K562 (cell line): ENCODE measurements at regions not wholly inside any gene's neighbourhood (a gene's known extent, or its start where the extent isn't known, plus 50 kb on each side); places are given as distances from the start of the nearest gene placed in this dataset.

ENCODE experiments used
- CBX1 ChIP-seq: sonication (generic); IDR thresholded peaks from 2 replicates; pipeline ENCODE4 v1.6.1; 2016; ENCODE audit warnings: antibody characterized with exemption, low read depth, mild to moderate bottlenecking
- DPF2 ChIP-seq: fragments of 450-650 bp; IDR thresholded peaks from 2 replicates; pipeline ENCODE4 v1.6.1; 2016
- POLR2A ChIP-seq: fragments of 450-650 bp; conservative IDR thresholded peaks from 2 replicates; pipeline ENCODE4 v1.6.1; 2016
- SMC3 ChIP-seq: conservative IDR thresholded peaks from 2 replicates; pipeline ENCODE4 v1.6.1; 2011; ENCODE audit warnings: low read depth, low read length, improper control_type of control experiment; ENCODE audit not compliant: insufficient read depth
- ZNF561 ChIP-seq: fragments of 450-650 bp; formaldehyde crosslinking; conservative IDR thresholded peaks from 2 replicates; pipeline ENCODE4 v1.4.0; 2020; ENCODE audit warnings: mild to moderate bottlenecking, moderate library complexity
- TF ChIP-seq, protein P1 (sequence below), 3 experiments: IDR thresholded peaks in 2 of 3; conservative IDR thresholded peaks in 1 of 3; 2 replicates each; pipeline ENCODE4 v1.5.1; 2011 to 2012; ENCODE audit warnings: low read length in 3 of 3, mild to moderate bottlenecking in 3 of 3, control low read depth in 2 of 3, improper control_type of control experiment in 1 of 3, inconsistent platforms in 1 of 3, low read depth in 1 of 3, mixed read lengths in 1 of 3, moderate library complexity in 1 of 3; ENCODE audit not compliant: insufficient read depth in 2 of 3
- TF ChIP-seq, protein P2 (sequence below): fragments of 450-650 bp; conservative IDR thresholded peaks from 2 replicates; pipeline ENCODE4 v1.6.1; 2016; ENCODE audit warnings: missing genetic modification characterization, low read depth, mild to moderate bottlenecking, control low read depth, missing compliant biosample characterization

DNA sequence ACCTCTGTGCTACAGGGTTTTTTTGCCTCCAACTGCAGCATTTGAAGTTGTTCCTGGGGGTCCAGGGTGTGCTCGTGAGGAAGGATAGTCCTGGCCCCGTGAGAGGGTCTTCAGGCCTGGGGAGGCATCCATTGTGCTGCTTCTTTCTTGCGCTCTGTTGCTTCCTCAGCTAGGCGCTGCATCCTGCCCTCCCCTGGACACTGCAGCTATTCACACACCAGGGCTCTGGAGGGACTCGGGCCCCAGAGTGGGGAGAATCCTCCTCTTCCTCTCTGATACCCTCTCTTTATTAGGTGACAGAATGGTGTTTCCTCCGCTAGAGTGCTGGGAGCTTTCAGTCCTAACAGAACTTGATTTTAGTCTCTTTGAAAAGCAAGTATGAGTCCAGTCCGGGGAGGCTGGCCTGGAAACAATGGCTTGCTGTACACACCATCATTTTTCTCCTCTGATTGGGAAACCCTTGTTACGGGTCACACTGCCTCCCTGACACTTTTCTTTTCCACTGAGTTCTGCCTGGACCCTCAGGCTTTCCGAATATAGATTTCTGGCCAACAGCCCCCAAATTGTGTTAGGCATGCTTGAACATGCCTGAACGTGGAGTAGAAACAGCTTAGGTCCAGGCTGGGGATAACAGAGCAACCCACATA lies 81.4 kb upstream of the ELAC2 start:
- TF ChIP-seq SMC3 (no peak), DPF2 (no peak), ZNF561 (CRISPR knock-in tag) (no peak), CBX1 (no peak), POLR2A (no peak)
- TF ChIP-seq, protein P1, sequence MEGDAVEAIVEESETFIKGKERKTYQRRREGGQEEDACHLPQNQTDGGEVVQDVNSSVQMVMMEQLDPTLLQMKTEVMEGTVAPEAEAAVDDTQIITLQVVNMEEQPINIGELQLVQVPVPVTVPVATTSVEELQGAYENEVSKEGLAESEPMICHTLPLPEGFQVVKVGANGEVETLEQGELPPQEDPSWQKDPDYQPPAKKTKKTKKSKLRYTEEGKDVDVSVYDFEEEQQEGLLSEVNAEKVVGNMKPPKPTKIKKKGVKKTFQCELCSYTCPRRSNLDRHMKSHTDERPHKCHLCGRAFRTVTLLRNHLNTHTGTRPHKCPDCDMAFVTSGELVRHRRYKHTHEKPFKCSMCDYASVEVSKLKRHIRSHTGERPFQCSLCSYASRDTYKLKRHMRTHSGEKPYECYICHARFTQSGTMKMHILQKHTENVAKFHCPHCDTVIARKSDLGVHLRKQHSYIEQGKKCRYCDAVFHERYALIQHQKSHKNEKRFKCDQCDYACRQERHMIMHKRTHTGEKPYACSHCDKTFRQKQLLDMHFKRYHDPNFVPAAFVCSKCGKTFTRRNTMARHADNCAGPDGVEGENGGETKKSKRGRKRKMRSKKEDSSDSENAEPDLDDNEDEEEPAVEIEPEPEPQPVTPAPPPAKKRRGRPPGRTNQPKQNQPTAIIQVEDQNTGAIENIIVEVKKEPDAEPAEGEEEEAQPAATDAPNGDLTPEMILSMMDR (IDR thresholded peaks at IDR 0.05 in 2 of 3, conservative IDR thresholded peaks at IDR 0.05 in 1 of 3; ENCODE audit: insufficient read depth in 2 of 3, low read depth in 1 of 3, low read length in 3 of 3): no peak
- TF ChIP-seq, protein P2, sequence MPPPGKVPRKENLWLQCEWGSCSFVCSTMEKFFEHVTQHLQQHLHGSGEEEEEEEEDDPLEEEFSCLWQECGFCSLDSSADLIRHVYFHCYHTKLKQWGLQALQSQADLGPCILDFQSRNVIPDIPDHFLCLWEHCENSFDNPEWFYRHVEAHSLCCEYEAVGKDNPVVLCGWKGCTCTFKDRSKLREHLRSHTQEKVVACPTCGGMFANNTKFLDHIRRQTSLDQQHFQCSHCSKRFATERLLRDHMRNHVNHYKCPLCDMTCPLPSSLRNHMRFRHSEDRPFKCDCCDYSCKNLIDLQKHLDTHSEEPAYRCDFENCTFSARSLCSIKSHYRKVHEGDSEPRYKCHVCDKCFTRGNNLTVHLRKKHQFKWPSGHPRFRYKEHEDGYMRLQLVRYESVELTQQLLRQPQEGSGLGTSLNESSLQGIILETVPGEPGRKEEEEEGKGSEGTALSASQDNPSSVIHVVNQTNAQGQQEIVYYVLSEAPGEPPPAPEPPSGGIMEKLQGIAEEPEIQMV (tag): no peak
